ENCODE measurements at regions not wholly inside any gene's neighbourhood (a gene's known extent, or its start where the extent isn't known, plus 50 kb on each side); places are given as distances from the start of the nearest gene placed in this dataset.

DNA sequence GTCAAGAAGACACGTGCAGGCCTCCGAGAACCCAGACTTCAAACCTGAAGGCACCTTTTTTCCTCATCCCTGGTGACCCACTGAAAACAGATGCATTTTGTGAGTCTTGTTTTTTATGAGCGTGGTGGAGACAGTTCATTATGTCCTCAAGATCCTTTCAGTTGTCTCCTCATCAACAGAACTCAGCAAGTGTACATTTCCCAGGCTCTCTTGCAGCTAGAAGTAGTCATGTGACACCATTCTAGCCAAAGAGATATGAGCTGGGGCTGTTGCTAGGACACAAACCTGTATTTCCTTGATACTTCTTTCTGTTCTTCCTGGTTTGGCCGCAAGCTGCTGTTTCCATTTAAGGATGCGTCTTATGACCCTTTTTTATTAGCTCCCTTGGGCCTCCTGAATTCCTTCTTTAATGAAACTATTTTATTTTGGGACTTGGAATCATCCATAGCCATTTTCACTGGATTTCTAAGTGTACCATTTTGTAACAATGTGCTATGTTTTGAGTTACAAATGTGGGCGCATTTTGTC is 135.7 kb upstream of the FOXF1 start:
- DNase-seq, result no peak
- no peaks in the 10 kb centered on the region for H3K36me3 ChIP-seq
- H3K9me3 ChIP-seq (replicated peaks), result no peaks in the 10 kb centered on the region
- peaks cover 9% of the 10 kb centered on the region; the same call in 1 of the 2 replicates for H3K4me1 ChIP-seq
- H3K4me3 ChIP-seq, result no peak overlapping the region
- H3K27me3 ChIP-seq, result no peaks in the 10 kb centered on the region
- no peak overlapping the region for H3K27ac ChIP-seq

GRCh38 chr16:86375364-86375763 is 135.0 kb upstream of the FOXF1 start:
- Histone ChIP-seq H3K36me3 (no peaks in the 10 kb centered on the region), H3K4me3 (no peak overlapping the region), H3K27ac (no peak overlapping the region), H3K9me3 (replicated peaks) (no peaks in the 10 kb centered on the region), H3K4me1 (peaks cover 9% of the 10 kb centered on the region; the same call in 1 of the 2 replicates), H3K27me3 (no peaks in the 10 kb centered on the region)
- peak in 1 of 2 experiments; percentile 24 for DNase-seq

DNA sequence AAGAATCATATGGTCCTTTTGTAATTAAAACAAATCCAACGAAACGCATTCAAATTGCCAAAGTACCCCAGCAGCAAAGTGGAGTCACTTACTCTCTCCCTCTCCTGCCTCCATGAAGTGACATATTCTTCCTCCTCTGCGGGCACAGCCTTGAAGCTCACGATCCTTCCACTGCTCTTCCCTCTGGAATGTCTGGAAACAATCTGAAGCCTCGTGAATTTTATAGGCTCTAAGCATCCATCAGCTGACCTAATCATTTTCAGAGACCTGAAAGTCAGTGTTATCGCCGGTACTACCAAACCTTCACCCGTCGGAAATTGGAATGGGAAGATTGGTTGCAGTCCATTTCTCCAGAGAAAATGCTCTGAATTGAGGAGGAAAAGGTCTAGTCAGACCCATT is 134.5 kb upstream of the FOXF1 start:
- no peak for DNase-seq
- Histone ChIP-seq H3K4me1 (peaks cover 9% of the 10 kb centered on the region; the same call in 1 of the 2 replicates), H3K36me3 (no peaks in the 10 kb centered on the region), H3K9me3 (replicated peaks) (no peaks in the 10 kb centered on the region), H3K27ac (no peak overlapping the region), H3K4me3 (no peak overlapping the region), H3K27me3 (no peaks in the 10 kb centered on the region)

- Histone ChIP-seq H3K4me1 (peaks cover 9% of the 10 kb centered on the region; the same call in 1 of the 2 replicates), H3K36me3 (no peaks in the 10 kb centered on the region), H3K9me3 (replicated peaks) (no peaks in the 10 kb centered on the region), H3K27me3 (no peaks in the 10 kb centered on the region), H3K27ac (peak overlapping the region; percentile 55; the same call in 1 of the 2 replicates), H3K4me3 (no peak overlapping the region)
- DNase-seq, result no peak
These were observed 133.5 kb upstream of the FOXF1 start for GRCh38 chr16:86376837-86377236.

DNA sequence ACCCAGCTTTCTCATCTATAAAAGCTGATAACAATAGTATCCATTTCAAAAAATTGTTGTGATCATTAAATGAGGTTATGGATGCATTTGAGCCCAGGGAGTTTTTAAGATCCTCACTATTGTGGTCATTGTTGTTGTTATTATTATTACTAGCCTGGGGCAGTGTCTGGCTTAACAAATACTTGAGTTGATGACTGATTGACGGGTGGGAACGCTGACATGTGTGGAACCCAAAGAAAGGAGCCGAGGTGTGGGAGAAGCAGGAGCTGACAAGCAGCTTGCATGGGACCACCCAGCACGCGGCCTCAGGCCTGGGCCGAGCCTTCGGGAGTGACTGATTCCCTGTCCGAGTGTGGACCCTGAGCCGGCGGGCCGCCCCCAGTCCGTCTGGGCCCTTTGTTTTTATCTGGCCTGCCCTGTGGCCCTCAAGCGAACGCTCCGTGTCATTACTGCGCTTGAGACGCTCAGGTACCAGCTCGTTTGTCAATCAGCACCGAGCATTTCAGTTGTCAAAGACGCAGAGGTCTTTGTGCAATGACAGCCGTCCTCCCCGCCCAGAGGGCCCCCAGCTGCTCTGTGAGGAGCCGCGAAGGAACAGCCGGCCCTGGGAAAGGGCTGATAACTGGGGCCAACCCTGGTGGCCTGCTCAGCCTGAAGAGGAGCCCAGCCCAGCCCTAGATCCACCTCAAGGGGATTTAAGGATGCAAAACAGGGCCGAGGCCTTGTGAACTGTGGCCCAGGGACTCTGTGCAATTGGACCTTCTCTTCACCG is 132.9 kb upstream of the FOXF1 start:
- Histone ChIP-seq H3K27ac (peak overlapping the region; percentile 55; the same call in 1 of the 2 replicates), H3K36me3 (no peaks in the 10 kb centered on the region), H3K9me3 (replicated peaks) (no peaks in the 10 kb centered on the region), H3K4me3 (no peak overlapping the region; the same call in 1 of the 2 replicates), H3K4me1 (peaks cover 9% of the 10 kb centered on the region; the same call in 1 of the 2 replicates), H3K27me3 (no peaks in the 10 kb centered on the region)
- DNase-seq, result peak; percentile 50 to 65

DNA sequence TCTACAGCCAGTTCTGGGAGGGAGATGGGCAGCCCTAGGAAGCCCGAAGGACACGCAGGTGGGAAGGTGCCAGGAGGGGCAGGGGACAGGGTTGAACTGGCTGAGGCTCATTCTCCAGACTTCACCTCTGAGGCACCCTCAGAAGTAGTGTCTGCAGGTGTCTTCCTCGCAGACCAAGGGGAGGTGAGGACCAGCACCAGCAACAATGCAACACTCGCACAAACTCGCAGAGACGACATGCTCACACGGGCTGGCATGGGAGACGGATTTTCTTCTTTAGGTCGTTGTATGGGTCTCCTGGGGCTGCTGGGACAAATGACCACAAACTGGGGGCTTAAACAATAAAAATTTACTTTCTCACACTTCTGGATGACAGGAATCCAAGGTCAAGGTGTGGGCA is 132.2 kb upstream of the FOXF1 start:
- DNase-seq, result no peak
- no peak overlapping the region for H3K27ac ChIP-seq
- no peaks in the 10 kb centered on the region for H3K9me3 ChIP-seq (replicated peaks)
- no peak overlapping the region for H3K4me3 ChIP-seq
- no peaks in the 10 kb centered on the region for H3K27me3 ChIP-seq
- H3K4me1 ChIP-seq, result peaks cover 9% of the 10 kb centered on the region; the same call in 1 of the 2 replicates
- no peaks in the 10 kb centered on the region for H3K36me3 ChIP-seq

GRCh38 chr16:86378831-86379504 is 131.4 kb upstream of the FOXF1 start:
- no peak overlapping the region for H3K27ac ChIP-seq
- H3K9me3 ChIP-seq (replicated peaks), result no peaks in the 10 kb centered on the region
- no peaks in the 10 kb centered on the region for H3K36me3 ChIP-seq
- no peak overlapping the region for H3K4me3 ChIP-seq
- H3K27me3 ChIP-seq, result no peaks in the 10 kb centered on the region
- DNase-seq, result no peak
- H3K4me1 ChIP-seq, result peaks cover 9% of the 10 kb centered on the region; the same call in 1 of the 2 replicates

GRCh38 chr16:86379505-86379846 is 130.9 kb upstream of the FOXF1 start:
- no peak overlapping the region for H3K4me3 ChIP-seq
- H3K27me3 ChIP-seq, result no peaks in the 10 kb centered on the region
- peaks cover 9% of the 10 kb centered on the region; the same call in 1 of the 2 replicates for H3K4me1 ChIP-seq
- DNase-seq, result no peak
- H3K36me3 ChIP-seq, result no peaks in the 10 kb centered on the region
- H3K9me3 ChIP-seq (replicated peaks), result no peaks in the 10 kb centered on the region
- no peak overlapping the region for H3K27ac ChIP-seq

DNA sequence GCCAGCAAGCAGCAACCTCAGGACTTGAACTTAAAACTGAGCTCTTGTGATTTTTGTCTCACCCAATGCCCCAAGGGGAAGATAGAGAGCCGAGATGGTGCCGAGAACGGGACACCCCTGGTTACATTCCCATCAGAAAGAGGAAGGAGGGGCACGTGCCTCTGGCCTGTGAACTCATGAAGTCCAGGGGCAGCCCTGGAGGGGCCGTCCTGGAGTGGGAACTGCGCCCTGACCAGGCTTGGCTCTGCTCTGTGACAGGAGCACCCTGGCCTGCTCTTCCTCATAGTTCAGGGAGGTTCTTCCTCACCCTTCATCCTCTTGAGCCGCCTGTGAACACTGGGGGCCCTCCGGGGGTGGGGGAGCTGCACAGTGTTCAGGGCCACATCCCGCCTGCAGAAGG is 130.3 kb upstream of the FOXF1 start:
- no peak overlapping the region for H3K27ac ChIP-seq
- H3K27me3 ChIP-seq, result no peaks in the 10 kb centered on the region
- H3K4me3 ChIP-seq, result no peak overlapping the region
- H3K9me3 ChIP-seq (replicated peaks), result no peaks in the 10 kb centered on the region
- H3K4me1 ChIP-seq, result peaks cover 9% of the 10 kb centered on the region; the same call in 1 of the 2 replicates
- H3K36me3 ChIP-seq, result no peaks in the 10 kb centered on the region
- DNase-seq, result no peak

- DNase-seq, result no peak
- Histone ChIP-seq H3K9me3 (replicated peaks) (no peaks in the 10 kb centered on the region), H3K36me3 (no peaks in the 10 kb centered on the region), H3K27me3 (no peaks in the 10 kb centered on the region), H3K4me3 (no peak overlapping the region), H3K4me1 (peaks cover 4% of the 10 kb centered on the region; the same call in 1 of the 2 replicates), H3K27ac (no peak overlapping the region)
These were observed 128.8 kb upstream of the FOXF1 start for GRCh38 chr16:86381491-86381890.

- Histone ChIP-seq H3K36me3 (no peaks in the 10 kb centered on the region), H3K4me1 (peaks cover 4% of the 10 kb centered on the region; the same call in 1 of the 2 replicates), H3K4me3 (no peak overlapping the region), H3K27ac (no peak overlapping the region), H3K9me3 (replicated peaks) (no peaks in the 10 kb centered on the region), H3K27me3 (no peaks in the 10 kb centered on the region)
- DNase-seq, result no peak
These were observed 128.1 kb upstream of the FOXF1 start for GRCh38 chr16:86382067-86382773.

GRCh38 chr16:86382774-86383407 is 127.4 kb upstream of the FOXF1 start:
- Histone ChIP-seq H3K9me3 (replicated peaks) (no peaks in the 10 kb centered on the region), H3K4me3 (no peak overlapping the region), H3K27me3 (no peaks in the 10 kb centered on the region), H3K4me1 (peaks cover 6% of the 10 kb centered on the region; the same call in 1 of the 2 replicates), H3K27ac (no peak overlapping the region), H3K36me3 (no peaks in the 10 kb centered on the region)
- no peak for DNase-seq

DNA sequence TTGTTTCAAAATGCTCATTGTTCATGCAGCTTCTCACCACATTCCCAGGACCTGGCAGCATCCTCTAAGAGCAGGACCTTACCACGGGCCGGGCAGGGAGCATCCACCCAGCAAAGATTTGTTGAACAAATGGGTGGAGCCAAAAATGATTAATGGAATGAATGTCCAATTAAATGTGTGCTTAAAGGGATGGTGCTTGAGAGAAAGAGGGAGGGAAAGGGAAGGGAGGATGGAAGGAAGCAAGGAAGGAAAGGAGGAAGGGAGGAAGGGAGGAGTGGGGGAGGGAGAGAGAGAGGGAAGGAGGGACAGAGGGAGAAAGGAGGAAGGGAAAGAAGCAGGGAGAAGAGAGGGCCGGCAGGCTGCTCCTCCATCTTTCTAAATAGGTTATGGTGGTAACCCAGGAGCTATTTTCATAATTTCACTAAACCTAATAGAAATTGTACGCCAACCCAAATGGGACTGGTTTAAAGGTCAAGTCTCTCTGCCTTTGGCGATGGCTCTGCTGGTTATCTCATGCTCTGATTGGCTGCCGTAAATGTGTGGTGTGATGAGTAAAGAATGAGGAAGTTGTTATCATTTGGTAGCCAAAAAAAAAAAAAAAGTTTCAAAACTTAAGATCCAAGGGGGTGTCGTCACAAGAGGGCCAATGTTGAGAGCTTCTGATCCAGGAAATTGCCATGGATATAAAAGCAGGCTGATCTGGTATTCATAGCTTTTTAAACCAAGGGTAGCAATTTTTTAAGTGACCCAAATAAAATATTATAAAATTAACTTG is 126.7 kb upstream of the FOXF1 start:
- no peak overlapping the region for H3K27ac ChIP-seq
- H3K9me3 ChIP-seq (replicated peaks), result no peaks in the 10 kb centered on the region
- no peaks in the 10 kb centered on the region for H3K27me3 ChIP-seq
- peaks cover 4% of the 10 kb centered on the region; the same call in 1 of the 2 replicates for H3K4me1 ChIP-seq
- DNase-seq, result peak in 1 of 2 experiments; percentile 40
- H3K36me3 ChIP-seq, result no peaks in the 10 kb centered on the region
- peak overlapping the region; percentile 11; the same call in 1 of the 2 replicates for H3K4me3 ChIP-seq

GRCh38 chr16:86384263-86384649 is 126.1 kb upstream of the FOXF1 start:
- no peak overlapping the region for H3K27ac ChIP-seq
- H3K4me1 ChIP-seq, result peaks cover 4% of the 10 kb centered on the region; the same call in 1 of the 2 replicates
- DNase-seq, result no peak
- no peaks in the 10 kb centered on the region for H3K27me3 ChIP-seq
- H3K4me3 ChIP-seq, result no peak overlapping the region
- H3K36me3 ChIP-seq, result no peaks in the 10 kb centered on the region
- no peaks in the 10 kb centered on the region for H3K9me3 ChIP-seq (replicated peaks)

Measured in SJCRH30 (cell line).